ENCODE measurements at regions not wholly inside any gene's neighbourhood (a gene's known extent, or its start where the extent isn't known, plus 50 kb on each side); places are given as distances from the start of the nearest gene placed in this dataset.

- no peaks in the 10 kb centered on the region for H4K20me1 ChIP-seq (ENCODE audit: insufficient read depth, low read length)
- H3K18ac ChIP-seq (ENCODE audit: low read depth, low read length), result no peak overlapping the region
- H3K9me1 ChIP-seq (ENCODE audit: insufficient read depth, low read length), result no peaks in the 10 kb centered on the region
- DNase-seq (no peak), ATAC-seq (ENCODE audit: low read depth) (no peak)
- no peaks in the 10 kb centered on the region for H3K9me3 ChIP-seq (ENCODE audit: control insufficient read depth, insufficient read depth, low read length)
- H3K4me1 ChIP-seq (ENCODE audit: control insufficient read depth, insufficient read depth, low read length), result no peaks in the 10 kb centered on the region
- H3K4me3 ChIP-seq (ENCODE audit: insufficient read depth, low read depth, low read length), result no peak overlapping the region
- H2BK15ac ChIP-seq (ENCODE audit: low read depth, low read length), result no peak overlapping the region
- H3K4me2 ChIP-seq (ENCODE audit: low read depth, low read length), result no peak overlapping the region
- H3K56ac ChIP-seq (ENCODE audit: extremely low read depth, insufficient read depth, low read length), result no peak overlapping the region
- H3K14ac ChIP-seq (replicated peaks; ENCODE audit: low read depth, low read length), result no peak overlapping the region
- H2AK5ac ChIP-seq (ENCODE audit: low read depth, low read length), result no peak overlapping the region
- no peak overlapping the region for H3K23ac ChIP-seq (ENCODE audit: low read depth, low read length)
- no CpG with 5 or more reads among the region's 1 CpG for WGBS, 2 experiments (ENCODE audit: extremely low coverage in 2 of 2, insufficient read length in 1 of 2)
- intact Hi-C loops (cut with micrococcal nuclease) (no loop called here), in situ Hi-C loops (cut with MboI; ENCODE audit: low sequenced_read_pairs) (no loop called here), dilution Hi-C loops (cut with HindIII; ENCODE audit: low sequenced_read_pairs, unreplicated experiment) (no loop called here)
- no peak overlapping the region for H3K27ac ChIP-seq (ENCODE audit: insufficient read depth, low read length)
- no peak overlapping the region for H3K9ac ChIP-seq (ENCODE audit: low read depth, low read length)
- H4K91ac ChIP-seq (ENCODE audit: insufficient read depth, low read depth, low read length), result no peak overlapping the region
- TF ChIP-seq RFX5 (IDR thresholded peaks at IDR 0.05; ENCODE audit: low read depth, low read length) (no peak), FOS (IDR thresholded peaks at IDR 0.05; ENCODE audit: low read depth, low read length) (no peak), SMC3 (IDR thresholded peaks at IDR 0.05; ENCODE audit: low read depth, low read length) (no peak), MXI1 (IDR thresholded peaks at IDR 0.05; ENCODE audit: borderline replicate concordance, low read depth, low read length) (no peak), ELK1 (IDR thresholded peaks at IDR 0.05; ENCODE audit: borderline replicate concordance, low read depth, low read length) (no peak), USF2 (IDR thresholded peaks at IDR 0.05; ENCODE audit: low read depth, low read length) (no peak), NFE2L2 (IDR thresholded peaks at IDR 0.05; ENCODE audit: low read depth, low read length) (no peak), CEBPB (IDR thresholded peaks at IDR 0.05; ENCODE audit: low read depth, low read length) (no peak), RAD21 (IDR thresholded peaks at IDR 0.05; ENCODE audit: low read length) (no peak), MAFK (IDR thresholded peaks at IDR 0.05; ENCODE audit: low read depth, low read length) (no peak), POLR2A (IDR thresholded peaks at IDR 0.05; ENCODE audit: low read depth, low read length) (no peak), BHLHE40 (IDR thresholded peaks at IDR 0.05; ENCODE audit: low read depth, low read length) (no peak), CTCF (conservative IDR thresholded peaks at IDR 0.05; ENCODE audit: low read depth, low read length) (no peak), MAZ (IDR thresholded peaks at IDR 0.05; ENCODE audit: borderline replicate concordance, low read depth, low read length) (no peak), RCOR1 (IDR thresholded peaks at IDR 0.05; ENCODE audit: insufficient replicate concordance, low read length) (no peak), CHD1 (IDR thresholded peaks at IDR 0.05; ENCODE audit: low read depth, low read length) (no peak)
- no peak overlapping the region for H2BK20ac ChIP-seq (ENCODE audit: low read depth, low read length)
- no peak overlapping the region for H2AK9ac ChIP-seq (replicated peaks; ENCODE audit: low read depth, low read length, poor library complexity)
- H2AFZ ChIP-seq (replicated peaks; ENCODE audit: low read length, poor library complexity), result no peak overlapping the region
- ChIA-PET CTCF (no interaction called here), POLR2A (ENCODE audit: unreplicated experiment) (no interaction called here)
- BruUV-seq (replicated peaks), result no TSS peak
- no peaks in the 10 kb centered on the region for H3K79me1 ChIP-seq (ENCODE audit: low read depth in 1 of 2, low read length in 2 of 2)
- H3K4ac ChIP-seq (ENCODE audit: low read depth, low read length), result no peak overlapping the region
- H2BK120ac ChIP-seq (ENCODE audit: low read depth, low read length), result no peak overlapping the region
- H3K27me3 ChIP-seq (ENCODE audit: control insufficient read depth, insufficient read depth, low read length), result no peaks in the 10 kb centered on the region
- no peak overlapping the region for H2BK5ac ChIP-seq (ENCODE audit: low read depth, low read length, poor library complexity, severe bottlenecking)
- no peak overlapping the region for H4K5ac ChIP-seq (ENCODE audit: low read depth, low read length)
- H4K8ac ChIP-seq (ENCODE audit: low read depth in 2 of 2, low read length in 2 of 2), result no peak overlapping the region
- H3K36me3 ChIP-seq (ENCODE audit: control insufficient read depth, insufficient read depth, low read length), result no peaks in the 10 kb centered on the region
Observed at GRCh38 chr4:100679926-100680325, 162.1 kb upstream of the EMCN start.

Measured in IMR-90 (cell line).